ENCODE measurements at regions not wholly inside any gene's neighbourhood (a gene's known extent, or its start where the extent isn't known, plus 50 kb on each side); places are given as distances from the start of the nearest gene placed in this dataset.

DNA sequence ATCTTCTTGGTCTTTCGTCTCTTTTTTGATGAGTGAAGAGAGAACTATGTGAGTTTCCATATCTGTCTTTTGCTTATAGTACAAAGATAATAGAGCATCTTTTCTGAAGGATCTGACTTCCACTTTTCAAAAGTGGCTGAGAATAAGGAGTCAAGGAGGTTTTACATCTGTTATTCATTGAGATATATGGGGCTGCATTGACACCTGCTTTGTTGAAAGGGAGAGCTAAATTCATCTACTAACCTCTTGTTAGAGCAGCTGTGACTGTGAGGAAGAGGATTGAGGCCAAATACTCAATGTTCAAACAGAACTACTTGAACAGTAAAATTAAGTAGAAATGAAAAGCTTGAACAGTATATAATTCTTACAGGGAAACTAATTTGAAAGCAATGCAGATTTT, 130.2 kb upstream of the ATP2B1 start:
- no peak overlapping the region for H3K4me3 ChIP-seq
- no peaks in the 10 kb centered on the region for H3K4me1 ChIP-seq (ENCODE audit: control insufficient read depth in 1 of 2, low read depth in 2 of 2)
- no peak overlapping the region for H3K27ac ChIP-seq
- H3K36me3 ChIP-seq: no peaks in the 10 kb centered on the region
- ATAC-seq (ENCODE audit: insufficient number of reproducible peaks, low FRiP score, low read depth) (no peak), DNase-seq (ENCODE audit: low spot score) (no peak)
- H3K27me3 ChIP-seq (replicated peaks; ENCODE audit: insufficient read depth): no peaks in the 10 kb centered on the region
- TF ChIP-seq, protein P1, sequence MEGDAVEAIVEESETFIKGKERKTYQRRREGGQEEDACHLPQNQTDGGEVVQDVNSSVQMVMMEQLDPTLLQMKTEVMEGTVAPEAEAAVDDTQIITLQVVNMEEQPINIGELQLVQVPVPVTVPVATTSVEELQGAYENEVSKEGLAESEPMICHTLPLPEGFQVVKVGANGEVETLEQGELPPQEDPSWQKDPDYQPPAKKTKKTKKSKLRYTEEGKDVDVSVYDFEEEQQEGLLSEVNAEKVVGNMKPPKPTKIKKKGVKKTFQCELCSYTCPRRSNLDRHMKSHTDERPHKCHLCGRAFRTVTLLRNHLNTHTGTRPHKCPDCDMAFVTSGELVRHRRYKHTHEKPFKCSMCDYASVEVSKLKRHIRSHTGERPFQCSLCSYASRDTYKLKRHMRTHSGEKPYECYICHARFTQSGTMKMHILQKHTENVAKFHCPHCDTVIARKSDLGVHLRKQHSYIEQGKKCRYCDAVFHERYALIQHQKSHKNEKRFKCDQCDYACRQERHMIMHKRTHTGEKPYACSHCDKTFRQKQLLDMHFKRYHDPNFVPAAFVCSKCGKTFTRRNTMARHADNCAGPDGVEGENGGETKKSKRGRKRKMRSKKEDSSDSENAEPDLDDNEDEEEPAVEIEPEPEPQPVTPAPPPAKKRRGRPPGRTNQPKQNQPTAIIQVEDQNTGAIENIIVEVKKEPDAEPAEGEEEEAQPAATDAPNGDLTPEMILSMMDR (IDR thresholded peaks at IDR 0.05): no peak
- no peaks in the 10 kb centered on the region for H3K9me3 ChIP-seq

DNA sequence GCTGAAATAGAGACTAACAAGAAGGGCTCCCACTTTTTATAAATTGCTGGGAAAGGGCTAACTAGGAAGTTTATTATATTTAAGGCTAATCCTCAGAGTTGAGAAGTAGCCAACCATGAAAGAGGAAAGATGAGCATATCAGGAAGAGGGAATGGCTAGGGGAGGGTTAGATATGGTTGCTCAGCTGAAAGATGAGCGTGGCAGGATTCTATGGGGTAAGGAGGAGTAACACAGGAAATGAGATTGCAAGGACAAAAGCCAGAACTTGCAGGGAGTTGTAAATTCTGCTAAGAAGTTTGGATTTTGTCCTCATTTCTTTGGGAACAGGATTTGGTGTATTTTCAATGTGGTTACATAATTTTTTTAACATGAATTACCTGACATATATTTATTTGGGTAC, 127.4 kb upstream of the ATP2B1 start:
- no peak for ATAC-seq (ENCODE audit: insufficient number of reproducible peaks, low FRiP score, low read depth)
- no peaks in the 10 kb centered on the region for H3K4me1 ChIP-seq (ENCODE audit: control insufficient read depth in 1 of 2, low read depth in 2 of 2)
- H3K36me3 ChIP-seq: no peaks in the 10 kb centered on the region
- DNase-seq (ENCODE audit: low spot score): no peak
- TF ChIP-seq, protein P1 (IDR thresholded peaks at IDR 0.05): no peak
- no peaks in the 10 kb centered on the region for H3K9me3 ChIP-seq
- no peak overlapping the region for H3K4me3 ChIP-seq
- no peaks in the 10 kb centered on the region for H3K27me3 ChIP-seq (replicated peaks; ENCODE audit: insufficient read depth)
- H3K27ac ChIP-seq: no peak overlapping the region

DNA sequence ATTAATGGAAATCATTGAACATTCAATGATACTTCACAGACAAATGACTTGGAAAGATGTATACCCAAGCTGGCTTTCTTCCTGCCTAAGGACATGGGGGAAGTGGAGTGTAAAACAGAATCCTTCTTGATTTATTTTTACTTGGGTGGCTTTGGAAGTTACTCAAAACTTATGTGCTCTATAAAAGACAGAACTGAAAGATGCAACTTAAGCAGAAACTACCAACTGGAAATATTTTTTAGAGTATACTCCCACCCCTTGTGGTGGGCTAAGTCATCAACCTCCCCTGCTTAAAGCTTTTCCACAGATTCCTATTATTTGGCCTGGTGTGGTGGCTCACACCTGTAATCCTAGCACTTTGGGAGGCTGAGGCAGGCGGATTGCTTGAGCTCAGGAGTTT, 126.0 kb upstream of the ATP2B1 start:
- no peak for ATAC-seq (ENCODE audit: insufficient number of reproducible peaks, low FRiP score, low read depth)
- DNase-seq (ENCODE audit: low spot score): no peak
- Histone ChIP-seq H3K4me1 (ENCODE audit: control insufficient read depth in 1 of 2, low read depth in 2 of 2) (no peaks in the 10 kb centered on the region), H3K27me3 (replicated peaks; ENCODE audit: insufficient read depth) (no peaks in the 10 kb centered on the region), H3K9me3 (no peaks in the 10 kb centered on the region), H3K4me3 (no peak overlapping the region), H3K36me3 (no peaks in the 10 kb centered on the region), H3K27ac (no peak overlapping the region)
- TF ChIP-seq, protein P1 (IDR thresholded peaks at IDR 0.05): no peak

DNA sequence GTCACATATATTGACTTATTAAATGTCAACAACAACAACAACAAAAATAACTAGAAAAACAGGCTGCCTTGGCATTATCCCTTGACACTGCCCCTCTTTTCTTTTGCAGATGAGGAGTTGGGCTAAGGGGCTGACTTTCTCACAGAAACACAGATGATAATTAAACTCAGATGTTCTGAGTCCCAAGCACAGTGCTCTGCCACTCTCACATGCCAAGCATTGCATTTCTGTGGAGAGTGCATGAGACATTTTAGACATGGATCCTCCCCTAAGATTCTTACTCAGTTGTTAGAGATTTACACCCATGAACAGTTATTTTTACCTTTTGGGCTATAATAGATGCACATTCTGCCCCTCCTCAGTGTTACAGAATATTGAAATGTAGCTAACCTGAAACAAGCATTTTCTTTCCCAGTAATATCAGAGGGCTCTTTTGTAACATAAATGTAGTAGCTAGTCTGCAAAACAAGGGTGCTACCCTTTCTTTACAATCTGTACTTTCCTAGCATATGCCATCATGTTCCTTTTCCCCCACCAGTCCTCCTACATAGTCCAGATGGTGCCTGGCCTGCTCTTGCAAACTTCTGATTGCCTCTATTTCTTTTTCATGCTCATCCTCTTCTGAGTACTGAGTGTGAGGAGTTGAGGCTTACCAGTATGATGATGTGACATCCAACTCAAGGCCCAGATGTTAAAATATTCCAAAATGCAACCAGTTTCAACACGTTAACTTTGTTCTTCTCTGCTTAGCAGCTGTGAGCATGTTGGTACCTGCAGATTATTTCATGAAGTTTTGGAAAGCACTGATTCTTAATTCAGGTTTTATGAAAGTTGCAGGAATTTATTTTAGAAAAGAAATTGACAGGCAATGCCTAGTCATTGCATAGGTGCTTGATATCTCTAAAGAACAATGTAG, 125.0 kb upstream of the ATP2B1 start:
- Histone ChIP-seq H3K9me3 (no peaks in the 10 kb centered on the region), H3K36me3 (no peaks in the 10 kb centered on the region), H3K27ac (no peak overlapping the region), H3K4me3 (no peak overlapping the region), H3K4me1 (ENCODE audit: control insufficient read depth in 1 of 2, low read depth in 2 of 2) (no peaks in the 10 kb centered on the region), H3K27me3 (replicated peaks; ENCODE audit: insufficient read depth) (no peaks in the 10 kb centered on the region)
- ATAC-seq (ENCODE audit: insufficient number of reproducible peaks, low FRiP score, low read depth): no peak
- TF ChIP-seq, protein P1 (IDR thresholded peaks at IDR 0.05): no peak
- DNase-seq (ENCODE audit: low spot score): no peak

DNA sequence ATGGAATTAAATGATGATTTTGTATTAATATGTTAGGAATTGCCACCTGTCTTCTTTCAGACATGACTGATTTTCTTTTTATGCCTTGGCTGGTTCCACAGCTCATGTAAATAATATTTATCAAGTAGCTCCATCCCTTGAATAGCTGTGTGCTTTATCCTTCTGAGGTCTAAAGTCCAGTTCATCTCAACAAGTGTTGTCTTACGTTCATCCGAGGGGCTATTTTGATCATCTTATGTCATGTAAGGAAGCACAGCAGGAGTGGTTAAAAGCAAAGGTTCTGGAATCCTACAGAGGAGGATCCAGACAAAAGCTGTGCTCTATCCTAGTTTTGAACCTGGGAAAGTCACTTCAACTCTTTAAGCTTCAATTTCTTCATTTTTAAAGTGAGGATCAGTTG, 123.7 kb upstream of the ATP2B1 start:
- H3K9me3 ChIP-seq: no peaks in the 10 kb centered on the region
- H3K4me3 ChIP-seq: no peak overlapping the region
- no peaks in the 10 kb centered on the region for H3K4me1 ChIP-seq (ENCODE audit: control insufficient read depth in 1 of 2, low read depth in 2 of 2)
- no peaks in the 10 kb centered on the region for H3K27me3 ChIP-seq (replicated peaks; ENCODE audit: insufficient read depth)
- TF ChIP-seq, protein P1 (IDR thresholded peaks at IDR 0.05): no peak
- H3K27ac ChIP-seq: no peak overlapping the region
- DNase-seq (ENCODE audit: low spot score): no peak
- no peaks in the 10 kb centered on the region for H3K36me3 ChIP-seq
- ATAC-seq (ENCODE audit: insufficient number of reproducible peaks, low FRiP score, low read depth): no peak
